Astrocyte (in vitro differentiated cells and primary cell): ENCODE measurements at regions not wholly inside any gene's neighbourhood (a gene's known extent, or its start where the extent isn't known, plus 50 kb on each side); places are given as distances from the start of the nearest gene placed in this dataset.

ENCODE experiments used
- EZH2 ChIP-seq: IDR thresholded peaks from 2 replicates; pipeline ENCODE4 v1.6.1; 2012; ENCODE audit warnings: mild to moderate bottlenecking, low read length, inconsistent platforms; ENCODE audit not compliant: insufficient read depth
- TF ChIP-seq, protein P1 (sequence below): IDR thresholded peaks from 2 replicates; pipeline ENCODE4 v1.5.1; 2011; ENCODE audit warnings: low read depth, mild to moderate bottlenecking, inconsistent platforms, low read length, moderate library complexity; ENCODE audit not compliant: insufficient read depth

DNA sequence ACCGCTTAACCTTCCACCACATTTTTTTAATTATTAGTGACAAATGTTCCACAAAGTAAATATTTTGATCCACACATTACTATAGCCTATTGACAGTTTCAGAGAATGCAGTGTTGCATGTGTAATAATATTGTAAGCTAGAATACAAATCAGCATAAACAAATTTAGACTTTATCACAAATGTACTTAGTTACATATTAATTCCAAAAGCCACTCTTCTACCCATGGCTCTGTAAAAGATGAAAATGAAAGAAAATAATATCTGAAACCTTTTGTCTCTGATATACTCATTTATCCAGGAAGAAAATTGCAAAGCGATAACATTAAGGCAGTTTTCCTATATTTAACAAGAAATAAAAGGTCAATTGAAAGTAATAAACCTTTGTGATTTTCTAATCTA lies 954.0 kb upstream of the MAN1A1 start:
- TF ChIP-seq, protein P1, sequence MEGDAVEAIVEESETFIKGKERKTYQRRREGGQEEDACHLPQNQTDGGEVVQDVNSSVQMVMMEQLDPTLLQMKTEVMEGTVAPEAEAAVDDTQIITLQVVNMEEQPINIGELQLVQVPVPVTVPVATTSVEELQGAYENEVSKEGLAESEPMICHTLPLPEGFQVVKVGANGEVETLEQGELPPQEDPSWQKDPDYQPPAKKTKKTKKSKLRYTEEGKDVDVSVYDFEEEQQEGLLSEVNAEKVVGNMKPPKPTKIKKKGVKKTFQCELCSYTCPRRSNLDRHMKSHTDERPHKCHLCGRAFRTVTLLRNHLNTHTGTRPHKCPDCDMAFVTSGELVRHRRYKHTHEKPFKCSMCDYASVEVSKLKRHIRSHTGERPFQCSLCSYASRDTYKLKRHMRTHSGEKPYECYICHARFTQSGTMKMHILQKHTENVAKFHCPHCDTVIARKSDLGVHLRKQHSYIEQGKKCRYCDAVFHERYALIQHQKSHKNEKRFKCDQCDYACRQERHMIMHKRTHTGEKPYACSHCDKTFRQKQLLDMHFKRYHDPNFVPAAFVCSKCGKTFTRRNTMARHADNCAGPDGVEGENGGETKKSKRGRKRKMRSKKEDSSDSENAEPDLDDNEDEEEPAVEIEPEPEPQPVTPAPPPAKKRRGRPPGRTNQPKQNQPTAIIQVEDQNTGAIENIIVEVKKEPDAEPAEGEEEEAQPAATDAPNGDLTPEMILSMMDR: no peak
- no peak for TF ChIP-seq EZH2
